Activated naive CD8-positive, alpha-beta T cell treated with anti-CD3 and anti-CD28 coated beads, Interleukin-2, amount 50 U/mL, for 24 hours (primary cell): ENCODE measurements at regions not wholly inside any gene's neighbourhood (a gene's known extent, or its start where the extent isn't known, plus 50 kb on each side); places are given as distances from the start of the nearest gene placed in this dataset.

Source experiments
- ATAC-seq: fragments of 150-1000 bp; cut with Tn5 transposase; one replicate; pipeline ENCODE4 v1.10.0; 2021
- DNase-seq: peaks from one replicate; pipeline ENCODE4 v3.0.0; 2021
- H3K27ac Mint-ChIP-seq: one replicate; pipeline ENCODE4 v1.8.0; 2021; ENCODE audit warnings: mild to moderate bottlenecking, mixed read lengths
- H3K27me3 Mint-ChIP-seq: one replicate; pipeline ENCODE4 v1.8.0; 2021; ENCODE audit warnings: mixed read lengths
- H3K36me3 Mint-ChIP-seq: one replicate; pipeline ENCODE4 v1.8.0; 2021; ENCODE audit warnings: low read depth, mixed read lengths
- H3K4me1 Mint-ChIP-seq: one replicate; pipeline ENCODE4 v1.8.0; 2021; ENCODE audit warnings: mixed read lengths
- H3K4me3 Mint-ChIP-seq: one replicate; pipeline ENCODE4 v1.8.0; 2021; ENCODE audit warnings: mild to moderate bottlenecking, moderate library complexity, mixed read lengths
- H3K9me3 Mint-ChIP-seq: one replicate; pipeline ENCODE4 v1.8.0; 2021; ENCODE audit warnings: mixed read lengths

DNA sequence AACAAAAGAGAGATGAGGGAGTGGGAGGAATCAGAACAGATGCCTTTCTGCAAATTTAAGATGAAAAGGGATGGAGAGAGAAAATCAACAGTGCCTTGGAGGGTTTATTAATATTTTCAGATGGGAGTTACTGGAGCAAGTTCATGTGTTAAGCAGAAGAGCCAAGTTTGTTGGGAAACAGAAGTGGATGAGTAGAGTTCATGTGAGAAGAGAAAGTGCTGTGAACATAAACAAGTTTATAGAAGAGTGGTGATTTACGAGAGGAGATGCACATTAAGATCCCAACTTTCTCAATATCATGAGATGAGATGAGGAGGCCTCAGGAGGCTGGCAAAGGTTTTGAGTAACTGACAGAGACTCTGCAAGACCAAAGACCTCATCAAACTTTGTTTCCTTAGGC, 274.1 kb upstream of the HTR2A start:
- H3K36me3 Mint-ChIP-seq: no peaks in the 10 kb centered on the region
- H3K9me3 Mint-ChIP-seq: no peaks in the 10 kb centered on the region
- no peak overlapping the region for H3K4me3 Mint-ChIP-seq
- H3K27me3 Mint-ChIP-seq: peaks cover under 1% of the 10 kb centered on the region
- no peaks in the 10 kb centered on the region for H3K4me1 Mint-ChIP-seq
- ATAC-seq: no peak
- no peak overlapping the region for H3K27ac Mint-ChIP-seq
- no peak for DNase-seq

DNA sequence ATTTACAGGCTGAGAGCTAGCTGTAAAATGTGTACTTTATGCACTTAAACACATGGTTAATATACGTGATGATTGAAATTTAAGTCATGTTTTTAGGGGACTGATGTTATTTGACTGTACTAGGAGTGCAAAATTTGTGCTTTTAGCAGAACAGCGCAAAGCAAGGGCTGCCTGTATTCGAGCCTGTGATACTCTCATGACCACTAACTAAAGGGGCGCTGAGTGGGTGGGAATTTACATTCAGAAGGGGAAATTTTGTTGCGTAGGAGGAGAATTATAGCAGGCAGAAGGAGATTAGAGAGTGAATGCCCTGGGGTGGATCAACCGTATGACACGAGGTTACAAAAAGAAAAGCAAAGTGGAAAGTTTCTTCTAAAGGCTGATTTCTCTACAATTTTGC, 271.8 kb upstream of the HTR2A start:
- no peak overlapping the region for H3K4me3 Mint-ChIP-seq
- no peaks in the 10 kb centered on the region for H3K9me3 Mint-ChIP-seq
- no peaks in the 10 kb centered on the region for H3K27me3 Mint-ChIP-seq
- no peaks in the 10 kb centered on the region for H3K36me3 Mint-ChIP-seq
- no peak for DNase-seq
- no peak for ATAC-seq
- no peaks in the 10 kb centered on the region for H3K4me1 Mint-ChIP-seq
- H3K27ac Mint-ChIP-seq: no peak overlapping the region

DNA sequence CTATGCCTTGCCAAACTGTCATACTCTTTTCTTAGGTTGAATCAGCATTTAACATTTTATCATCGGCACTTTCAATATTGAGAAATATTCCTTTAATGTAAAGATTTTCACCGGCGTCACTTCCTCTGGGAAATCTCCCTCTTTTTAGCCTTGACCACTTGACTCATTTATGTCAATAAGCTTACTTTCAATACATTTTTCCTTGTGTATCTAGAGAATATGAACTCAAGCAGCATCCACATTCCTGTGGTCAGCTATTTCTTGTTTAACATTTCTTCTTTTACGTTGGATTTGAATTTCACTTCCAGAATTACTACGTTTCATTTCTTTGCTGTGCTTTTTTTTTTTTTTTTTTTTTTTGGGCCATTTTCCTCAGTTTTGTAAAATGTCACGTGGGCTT, 271.2 kb upstream of the HTR2A start:
- Mint-ChIP-seq H3K36me3 (no peaks in the 10 kb centered on the region), H3K9me3 (no peaks in the 10 kb centered on the region), H3K4me1 (no peaks in the 10 kb centered on the region), H3K27ac (no peak overlapping the region), H3K4me3 (no peak overlapping the region), H3K27me3 (no peaks in the 10 kb centered on the region)
- ATAC-seq (no peak), DNase-seq (no peak)

DNA sequence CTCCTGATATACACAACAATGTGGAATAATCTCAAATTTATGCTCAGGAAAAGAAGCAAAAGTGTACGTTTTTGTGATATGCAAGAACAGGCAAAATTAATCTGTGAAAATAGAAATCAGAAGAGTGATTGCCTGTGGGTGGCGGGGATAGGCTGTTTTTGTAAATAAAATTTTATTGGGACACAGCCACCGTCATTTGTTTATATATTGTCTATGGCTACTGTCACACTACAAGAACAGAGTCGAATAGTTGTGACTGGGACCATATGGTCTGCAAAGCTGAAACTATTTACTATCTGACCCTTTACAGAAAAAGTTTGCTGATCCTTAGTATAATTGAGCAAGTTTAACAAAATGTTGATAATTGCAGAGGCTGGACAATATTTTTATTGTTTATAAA, 269.5 kb upstream of the HTR2A start:
- no peaks in the 10 kb centered on the region for H3K9me3 Mint-ChIP-seq

GRCh38 chr13:47159853-47160550, 263.1 kb upstream of the HTR2A start:
- H3K27ac Mint-ChIP-seq: no peak overlapping the region
- no peaks in the 10 kb centered on the region for H3K4me1 Mint-ChIP-seq
- peaks cover 6% of the 10 kb centered on the region for H3K9me3 Mint-ChIP-seq
- H3K36me3 Mint-ChIP-seq: no peaks in the 10 kb centered on the region
- no peak overlapping the region for H3K4me3 Mint-ChIP-seq
- DNase-seq: no peak
- ATAC-seq: no peak
- peaks cover 7% of the 10 kb centered on the region for H3K27me3 Mint-ChIP-seq

More for the DNA sequence above, 269.5 kb upstream of the HTR2A start:
- DNase-seq (no peak), ATAC-seq (no peak)
- Mint-ChIP-seq H3K4me3 (no peak overlapping the region), H3K27me3 (no peaks in the 10 kb centered on the region), H3K27ac (no peak overlapping the region), H3K4me1 (no peaks in the 10 kb centered on the region), H3K36me3 (no peaks in the 10 kb centered on the region)

- H3K27me3 Mint-ChIP-seq: peaks cover 7% of the 10 kb centered on the region
- DNase-seq (no peak), ATAC-seq (no peak)
- H3K4me1 Mint-ChIP-seq: no peaks in the 10 kb centered on the region
- H3K9me3 Mint-ChIP-seq: peaks cover 6% of the 10 kb centered on the region
- H3K4me3 Mint-ChIP-seq: no peak overlapping the region
- no peak overlapping the region for H3K27ac Mint-ChIP-seq
- H3K36me3 Mint-ChIP-seq: no peaks in the 10 kb centered on the region
Measured at GRCh38 chr13:47158593-47158992, 261.7 kb upstream of the HTR2A start.

DNA sequence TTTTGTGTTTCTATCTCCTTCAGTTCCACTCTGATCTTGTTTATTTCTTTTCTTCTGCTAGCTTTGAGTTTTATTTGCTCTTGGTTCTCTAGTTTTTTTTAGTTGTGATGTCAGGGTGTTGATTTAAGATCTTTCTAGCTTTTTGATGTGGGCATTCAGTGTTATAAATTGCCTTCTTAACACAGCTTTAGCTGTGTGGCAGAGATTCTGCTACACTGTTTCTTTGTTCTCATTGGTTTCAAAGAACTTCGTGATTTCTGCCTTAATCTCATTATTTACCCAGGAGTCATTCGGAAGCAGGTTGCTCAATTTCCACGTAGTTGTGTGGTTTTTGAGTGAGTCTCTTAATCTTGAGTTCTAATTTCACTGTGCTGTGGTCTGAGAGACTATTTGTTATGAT, 251.7 kb upstream of the HTR2A start:
- H3K36me3 Mint-ChIP-seq: no peaks in the 10 kb centered on the region
- no peak overlapping the region for H3K27ac Mint-ChIP-seq
- no peaks in the 10 kb centered on the region for H3K4me1 Mint-ChIP-seq
- H3K27me3 Mint-ChIP-seq: peaks cover 7% of the 10 kb centered on the region
- H3K9me3 Mint-ChIP-seq: no peaks in the 10 kb centered on the region
- no peak overlapping the region for H3K4me3 Mint-ChIP-seq
- ATAC-seq (no peak), DNase-seq (no peak)

GRCh38 chr13:47147812-47148119, 250.9 kb upstream of the HTR2A start:
- no peaks in the 10 kb centered on the region for H3K9me3 Mint-ChIP-seq
- ATAC-seq: no peak
- H3K27me3 Mint-ChIP-seq: peaks cover 7% of the 10 kb centered on the region
- H3K4me1 Mint-ChIP-seq: no peaks in the 10 kb centered on the region
- no peak overlapping the region for H3K27ac Mint-ChIP-seq
- no peak for DNase-seq
- H3K36me3 Mint-ChIP-seq: no peaks in the 10 kb centered on the region
- no peak overlapping the region for H3K4me3 Mint-ChIP-seq

DNA sequence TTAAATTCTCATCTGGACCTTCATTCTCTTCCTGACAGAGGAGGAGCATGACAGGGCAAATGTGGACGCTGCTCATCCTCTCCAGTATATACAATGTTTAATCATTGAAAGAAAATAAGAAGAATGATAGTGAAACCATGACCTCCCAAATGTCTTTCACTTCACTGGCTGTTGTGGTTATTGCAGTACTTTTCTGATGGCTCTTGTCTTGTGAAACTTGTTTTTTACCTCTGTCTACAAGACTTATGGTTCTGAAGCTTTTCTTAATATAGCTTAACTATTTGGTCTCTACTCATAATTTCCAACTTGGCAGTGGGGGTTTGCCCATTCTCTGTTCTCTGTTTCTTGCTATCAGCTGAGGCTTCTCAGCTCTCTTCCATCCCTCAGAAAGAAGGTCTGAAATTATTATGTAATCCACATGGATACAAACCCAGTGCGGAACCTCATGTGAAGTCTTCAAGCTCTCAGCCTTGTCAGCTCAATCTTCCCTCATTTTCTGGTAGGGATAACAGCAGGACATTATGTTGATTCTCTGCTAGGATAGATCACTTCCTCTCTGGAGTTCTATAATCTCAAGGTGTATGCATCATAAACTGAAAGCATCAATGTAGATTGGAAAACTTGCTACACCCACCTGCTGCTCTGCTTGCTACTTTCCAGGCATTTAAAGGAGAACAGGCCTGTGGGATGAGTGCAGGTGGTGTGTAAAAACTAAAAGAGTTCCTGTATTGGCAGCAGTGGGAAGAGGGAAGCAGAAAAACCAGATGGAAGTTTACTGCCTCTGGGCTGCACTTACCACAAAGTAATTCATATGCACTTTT, 250.3 kb upstream of the HTR2A start:
- no peaks in the 10 kb centered on the region for H3K9me3 Mint-ChIP-seq
- H3K27me3 Mint-ChIP-seq: peaks cover 5% of the 10 kb centered on the region
- no peaks in the 10 kb centered on the region for H3K4me1 Mint-ChIP-seq
- H3K27ac Mint-ChIP-seq: no peak overlapping the region
- no peaks in the 10 kb centered on the region for H3K36me3 Mint-ChIP-seq
- H3K4me3 Mint-ChIP-seq: no peak overlapping the region
- no peak for ATAC-seq
- DNase-seq: no peak

GRCh38 chr13:47146136-47146535, 249.3 kb upstream of the HTR2A start:
- no peaks in the 10 kb centered on the region for H3K4me1 Mint-ChIP-seq

GRCh38 chr13:47144782-47145181, 247.9 kb upstream of the HTR2A start:
- Mint-ChIP-seq H3K9me3 (no peaks in the 10 kb centered on the region), H3K27me3 (no peaks in the 10 kb centered on the region), H3K36me3 (no peaks in the 10 kb centered on the region), H3K4me3 (no peak overlapping the region), H3K4me1 (no peaks in the 10 kb centered on the region), H3K27ac (no peak overlapping the region)
- ATAC-seq (no peak), DNase-seq (no peak)

More at GRCh38 chr13:47146136-47146535, 249.3 kb upstream of the HTR2A start:
- Mint-ChIP-seq H3K9me3 (no peaks in the 10 kb centered on the region), H3K4me3 (no peak overlapping the region), H3K36me3 (no peaks in the 10 kb centered on the region), H3K27ac (no peak overlapping the region), H3K27me3 (peaks cover 2% of the 10 kb centered on the region)
- DNase-seq (no peak), ATAC-seq (no peak)

DNA sequence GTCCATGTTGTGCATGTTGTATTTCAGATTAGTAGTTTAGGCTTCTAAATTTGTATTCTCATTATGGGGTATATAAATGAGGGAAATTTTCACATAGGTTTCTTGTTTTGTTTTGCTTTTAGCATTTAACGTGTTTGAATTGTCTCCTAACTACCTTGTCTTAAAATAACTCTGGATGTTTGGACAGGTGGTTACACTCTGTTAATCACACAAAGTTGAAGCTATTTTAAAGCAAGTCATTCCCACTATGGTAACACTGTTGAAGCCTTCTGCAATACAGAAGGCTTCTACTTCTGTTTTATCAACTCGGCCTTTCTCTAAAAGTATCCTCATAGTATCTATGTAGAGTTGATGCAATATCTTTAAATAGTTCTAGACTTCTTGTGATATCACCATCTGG, 245.3 kb upstream of the HTR2A start:
- H3K4me3 Mint-ChIP-seq: no peak overlapping the region
- H3K27ac Mint-ChIP-seq: no peak overlapping the region
- no peaks in the 10 kb centered on the region for H3K27me3 Mint-ChIP-seq
- ATAC-seq: no peak
- no peaks in the 10 kb centered on the region for H3K9me3 Mint-ChIP-seq
- DNase-seq: no peak
- no peaks in the 10 kb centered on the region for H3K36me3 Mint-ChIP-seq
- no peaks in the 10 kb centered on the region for H3K4me1 Mint-ChIP-seq

GRCh38 chr13:47139519-47139918, 242.7 kb upstream of the HTR2A start:
- Mint-ChIP-seq H3K9me3 (no peaks in the 10 kb centered on the region), H3K27me3 (no peaks in the 10 kb centered on the region), H3K4me3 (no peak overlapping the region), H3K4me1 (no peaks in the 10 kb centered on the region), H3K27ac (no peak overlapping the region), H3K36me3 (no peaks in the 10 kb centered on the region)
- DNase-seq (no peak), ATAC-seq (no peak)

GRCh38 chr13:47136504-47136941, 239.7 kb upstream of the HTR2A start:
- DNase-seq (no peak), ATAC-seq (no peak)
- no peaks in the 10 kb centered on the region for H3K27me3 Mint-ChIP-seq
- no peak overlapping the region for H3K4me3 Mint-ChIP-seq
- no peak overlapping the region for H3K27ac Mint-ChIP-seq
- no peaks in the 10 kb centered on the region for H3K4me1 Mint-ChIP-seq
- H3K9me3 Mint-ChIP-seq: no peaks in the 10 kb centered on the region
- no peaks in the 10 kb centered on the region for H3K36me3 Mint-ChIP-seq

DNA sequence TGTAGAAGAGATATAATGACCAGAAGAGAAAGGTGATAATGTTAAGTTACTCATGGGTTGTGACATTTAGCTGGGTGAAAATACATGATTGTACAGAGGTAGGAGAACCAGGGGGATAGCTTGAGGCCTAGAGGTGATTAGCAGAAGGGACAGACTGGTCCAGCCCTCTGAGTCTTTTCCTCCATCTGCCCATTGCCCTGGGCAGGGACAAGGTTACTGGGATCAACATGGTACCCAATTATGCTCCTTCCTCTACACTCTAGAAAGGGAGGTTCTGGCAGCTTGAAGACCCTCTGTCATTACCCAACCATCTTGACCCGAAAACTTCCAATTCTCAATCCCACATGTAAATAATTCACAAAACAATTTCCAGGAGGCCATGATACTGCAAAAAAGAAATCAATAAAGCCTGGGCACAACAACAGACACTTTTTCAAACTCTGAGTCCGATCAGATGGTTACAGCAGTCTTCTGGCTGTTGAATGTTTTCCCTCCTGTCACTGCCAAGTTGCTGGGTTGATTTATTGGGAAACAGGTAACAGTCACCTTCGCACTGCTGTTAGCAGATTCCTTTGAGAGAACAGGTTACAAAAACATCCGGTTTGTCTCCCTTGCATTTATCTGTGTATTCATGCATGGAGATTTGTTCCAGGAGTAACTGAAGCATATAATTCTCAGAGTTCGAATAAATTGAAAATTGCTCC, 239.1 kb upstream of the HTR2A start:
- no peaks in the 10 kb centered on the region for H3K9me3 Mint-ChIP-seq
- no peak overlapping the region for H3K27ac Mint-ChIP-seq
- no peaks in the 10 kb centered on the region for H3K4me1 Mint-ChIP-seq
- no peak overlapping the region for H3K4me3 Mint-ChIP-seq
- H3K36me3 Mint-ChIP-seq: no peaks in the 10 kb centered on the region
- ATAC-seq (no peak), DNase-seq (no peak)
- no peaks in the 10 kb centered on the region for H3K27me3 Mint-ChIP-seq
